Stomach (tissue), 8 donors: ENCODE measurements at regions not wholly inside any gene's neighbourhood (a gene's known extent, or its start where the extent isn't known, plus 50 kb on each side); places are given as distances from the start of the nearest gene placed in this dataset.
"Not testable (repeated sequence)": the region's sequence is repeated elsewhere in the genome, so short reads cannot be mapped to it uniquely, and the experiment has no call there.

Experiments used
- DNase-seq, 2 donors: peaks; one replicate each; pipeline versions ENCODE4 v3.0.0 to v3.0.0-alpha.2; 2013 to 2019
- H3K27ac ChIP-seq, 5 donors: fragments of 200-600 bp in 4 of 5; sonication (generic) in 4 of 5; one replicate each; pipeline ENCODE4 v1.5.1; 2013 to 2019; ENCODE audit warnings: mild to moderate bottlenecking in 1 of 5, moderate library complexity in 1 of 5
- H3K27me3 ChIP-seq, 3 donors: fragments of 200-600 bp; sonication (generic); one replicate each; pipeline ENCODE4 v1.5.1; 2017 to 2019; ENCODE audit warnings: mixed run types in 1 of 3
- H3K36me3 ChIP-seq, 4 donors: fragments of 200-600 bp; sonication (generic); 1 replicate in 3 of 4; 2 replicates in 1 of 4; pipeline ENCODE4 v1.5.1; 2016 to 2019
- H3K4me1 ChIP-seq, 4 donors: fragments of 200-600 bp; sonication (generic); one replicate each; pipeline ENCODE4 v1.5.1; 2016 to 2019
- H3K4me3 ChIP-seq, 4 donors: fragments of 200-600 bp; sonication (generic) in 3 of 4; one replicate each; pipeline ENCODE4 v1.5.1; 2016 to 2019; ENCODE audit warnings: mild to moderate bottlenecking in 1 of 4
- H3K9me3 ChIP-seq, 4 donors: fragments of 200-600 bp; sonication (generic); one replicate each; pipeline ENCODE4 v1.5.1; 2016 to 2019
- WGBS, 5 donors: extraction: QIAGEN DNeasy Blood & Tissue Kit in 3 of 5; methylation state at CpG; one replicate each; pipeline versions ENCODE4 v1.1.5 to v1.1.7; 2013 to 2018; 5-methylcytosine and 5-hydroxymethylcytosine counted together
- intact Hi-C: fragments of 100-400 bp; cut with DNase I; formaldehyde crosslinking; loops from one replicate; pipeline ENCODE4 v1.15.1; 2023; ENCODE audit warnings: low total_unique reads
- donor health status: healthy with polysubstance abuse.
- donor health status: Bipolar disorder and iron deficiency.
- donor health status: healthy.

GRCh38 chr1:161454865-161455707, 50.2 kb upstream of the FCGR2A start:
- DNase-seq, intact Hi-C loops, H3K36me3 ChIP-seq, H3K4me1 ChIP-seq, H3K27me3 ChIP-seq, H3K27ac ChIP-seq, H3K4me3 ChIP-seq: not testable (repeated sequence)
- peaks cover 0 to 12% (median 2%) of the 10 kb centered on the region in 4 donors for H3K9me3 ChIP-seq
- WGBS, 5 donors = no CpG with 5 or more reads among the region's 107 CpGs

GRCh38 chr1:161453950-161454864, 51.0 kb upstream of the FCGR2A start:
- H3K27ac ChIP-seq, H3K4me1 ChIP-seq, H3K4me3 ChIP-seq, DNase-seq, H3K36me3 ChIP-seq, H3K9me3 ChIP-seq, intact Hi-C loops, H3K27me3 ChIP-seq: not testable (repeated sequence)
- WGBS, 5 donors = 48 to 68% (median 67%) methylated on average over 10 to 12 of the region's 67 CpGs

DNA sequence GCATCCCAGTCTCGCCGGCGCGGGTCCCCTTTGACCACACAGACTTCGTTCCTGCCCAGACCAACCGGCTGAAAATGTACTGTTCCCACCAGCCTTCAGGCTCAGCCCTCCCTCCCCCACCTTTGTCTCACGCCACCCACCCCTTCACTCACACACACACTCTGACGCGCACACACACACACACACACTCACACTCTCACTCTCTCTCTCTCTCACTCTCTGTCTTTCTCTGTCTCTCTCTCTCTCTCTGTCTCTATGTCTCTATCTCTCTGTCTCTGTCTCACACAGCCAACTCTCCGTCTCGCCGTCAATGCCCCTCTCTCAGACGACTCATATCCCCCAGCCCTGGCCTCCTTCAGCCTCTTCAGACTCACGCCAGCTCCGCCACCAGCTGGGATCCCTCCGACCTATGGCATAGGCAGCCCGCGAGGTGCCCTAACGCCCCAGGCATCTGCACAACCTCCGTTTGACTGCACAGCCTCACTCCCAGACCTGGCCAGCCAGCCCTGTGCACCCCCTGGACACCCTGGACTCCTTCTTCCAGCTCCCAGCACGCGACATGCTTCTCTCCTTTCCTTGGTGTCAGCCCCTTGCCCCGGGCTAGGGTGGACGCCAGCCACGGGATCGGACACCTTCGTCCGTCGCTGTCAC, 53.4 kb upstream of the FCGR2A start:
- H3K4me3 ChIP-seq, H3K27me3 ChIP-seq, H3K36me3 ChIP-seq, intact Hi-C loops, H3K9me3 ChIP-seq, H3K4me1 ChIP-seq, H3K27ac ChIP-seq, DNase-seq: not testable (repeated sequence)
- WGBS, 5 donors = no CpG with 5 or more reads among the region's 29 CpGs

DNA sequence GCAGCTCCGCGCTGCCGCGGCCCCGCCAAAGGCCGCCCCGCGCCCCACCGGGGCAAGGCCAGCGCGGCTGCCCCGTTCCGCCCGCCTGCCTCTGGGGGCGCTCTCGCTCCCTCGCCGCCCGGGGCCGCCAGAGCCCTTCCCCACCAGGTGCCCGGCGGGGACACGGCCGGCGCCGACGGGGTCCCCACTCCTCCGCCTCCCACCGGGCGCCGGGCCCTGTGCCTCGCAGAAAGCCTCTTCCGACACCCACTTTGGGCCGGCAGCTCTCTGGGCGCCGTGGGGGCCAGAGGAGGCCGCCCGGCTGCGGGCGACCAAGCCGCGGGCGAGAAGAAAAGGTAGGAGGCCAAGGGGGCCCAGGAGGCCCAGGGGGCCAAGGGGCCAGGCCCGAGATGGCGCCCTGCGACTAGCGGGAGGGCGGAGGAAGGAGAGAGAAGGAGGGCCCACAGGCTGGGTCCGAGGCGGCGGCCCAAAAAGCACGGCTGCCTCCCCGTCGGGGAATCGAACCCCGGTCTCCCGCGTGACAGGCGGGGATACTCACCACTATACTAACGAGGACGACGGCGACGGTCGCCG, 57.4 kb upstream of the FCGR2A start:
- DNase-seq, H3K36me3 ChIP-seq, H3K27me3 ChIP-seq, H3K27ac ChIP-seq, H3K4me1 ChIP-seq, H3K4me3 ChIP-seq, intact Hi-C loops, H3K9me3 ChIP-seq: not testable (repeated sequence)
- WGBS, 5 donors = no CpG with 5 or more reads among the region's 66 CpGs

DNA sequence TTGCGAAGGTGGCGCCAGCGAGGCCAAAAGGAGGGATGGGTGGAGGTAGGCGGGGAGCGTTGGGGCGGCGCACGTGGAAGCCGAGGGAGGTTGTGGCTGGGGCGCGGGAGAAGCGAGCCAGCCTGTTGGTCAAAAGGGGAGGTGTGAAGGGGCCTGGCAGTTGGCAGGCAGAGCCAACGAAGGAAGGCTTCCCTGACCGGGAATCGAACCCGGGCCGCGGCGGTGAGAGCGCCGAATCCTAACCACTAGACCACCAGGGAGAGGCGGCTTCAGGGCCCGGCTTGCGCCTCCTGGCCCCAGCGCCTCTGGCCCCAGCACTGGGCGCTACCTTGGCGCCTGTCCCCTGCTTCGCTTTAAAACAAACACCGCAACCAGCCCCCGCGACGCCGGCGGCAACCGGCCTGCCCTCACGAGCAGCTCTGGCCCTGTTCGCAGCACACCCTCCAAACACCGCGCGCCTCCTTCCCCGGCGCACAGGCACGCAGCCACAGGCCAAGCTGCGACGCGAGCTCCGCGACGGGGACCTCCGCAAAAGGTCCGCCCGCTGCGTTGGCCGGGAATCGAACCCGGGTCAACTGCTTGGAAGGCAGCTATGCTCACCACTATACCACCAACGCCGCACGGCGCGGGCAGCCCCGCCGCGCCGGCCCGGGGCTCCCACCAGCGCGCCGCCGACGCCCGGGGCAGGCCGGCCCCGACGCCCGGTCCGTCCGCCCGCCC, 58.1 kb upstream of the FCGR2A start:
- H3K27me3 ChIP-seq, intact Hi-C loops, H3K9me3 ChIP-seq, H3K4me1 ChIP-seq, H3K4me3 ChIP-seq, DNase-seq, H3K36me3 ChIP-seq, H3K27ac ChIP-seq: not testable (repeated sequence)
- WGBS, 5 donors = no CpG with 5 or more reads among the region's 79 CpGs

- WGBS, 5 donors = 74 to 85% (median 79%) methylated on average over 11 to 14 of the region's 18 CpGs
- peaks cover 3 to 18% (median 11%) of the 10 kb centered on the region in 3 donors for H3K27me3 ChIP-seq
- H3K36me3 ChIP-seq, intact Hi-C loops, H3K4me3 ChIP-seq, H3K9me3 ChIP-seq, H3K27ac ChIP-seq, H3K4me1 ChIP-seq: not testable (repeated sequence)
- peak in 1 of 2 donors; percentile 40 for DNase-seq
These were observed 60.5 kb upstream of the FCGR2A start for GRCh38 chr1:161444725-161445124.

DNA sequence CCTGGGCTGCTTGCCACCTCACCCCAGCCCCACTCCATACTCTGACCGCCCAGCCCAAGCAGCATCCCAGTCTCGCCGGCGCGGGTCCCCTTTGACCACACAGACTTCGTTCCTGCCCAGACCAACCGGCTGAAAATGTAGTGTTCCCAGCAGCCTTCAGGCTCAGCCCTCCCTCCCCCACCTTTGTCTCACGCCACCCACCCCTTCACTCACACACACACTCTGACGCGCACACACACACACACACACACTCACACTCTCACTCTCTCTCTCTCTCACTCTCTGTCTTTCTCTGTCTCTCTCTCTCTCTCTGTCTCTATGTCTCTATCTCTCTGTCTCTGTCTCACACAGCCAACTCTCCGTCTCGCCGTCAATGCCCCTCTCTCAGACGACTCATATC, 61.0 kb upstream of the FCGR2A start:
- H3K36me3 ChIP-seq, H3K27ac ChIP-seq, DNase-seq, H3K4me3 ChIP-seq, H3K9me3 ChIP-seq, intact Hi-C loops: not testable (repeated sequence)
- Histone ChIP-seq H3K4me1 (peaks cover 0 to 13% (median 11%) of the 10 kb centered on the region in 4 donors), H3K27me3 (peaks cover 4 to 22% (median 16%) of the 10 kb centered on the region in 3 donors)
- WGBS, 5 donors = 89 to 100% (median 89%) methylated on average over 2 to 6 of the region's 14 CpGs; no CpG with 5 or more reads in 2 of the 5 donors
